NCI-H2196 treated with DMSO at 0.1 percent for 48 hours (cell line): ENCODE measurements at regions not wholly inside any gene's neighbourhood (a gene's known extent, or its start where the extent isn't known, plus 50 kb on each side); places are given as distances from the start of the nearest gene placed in this dataset.
"Not testable (repeated sequence)": the region's sequence is repeated elsewhere in the genome, so short reads cannot be mapped to it uniquely, and the experiment has no call there.

ENCODE experiments used
- DNase-seq: peaks from one replicate; lab custom pipeline; 2025; ENCODE audit not compliant: unreplicated experiment; lab: John Stamatoyannopoulos, UW

DNA sequence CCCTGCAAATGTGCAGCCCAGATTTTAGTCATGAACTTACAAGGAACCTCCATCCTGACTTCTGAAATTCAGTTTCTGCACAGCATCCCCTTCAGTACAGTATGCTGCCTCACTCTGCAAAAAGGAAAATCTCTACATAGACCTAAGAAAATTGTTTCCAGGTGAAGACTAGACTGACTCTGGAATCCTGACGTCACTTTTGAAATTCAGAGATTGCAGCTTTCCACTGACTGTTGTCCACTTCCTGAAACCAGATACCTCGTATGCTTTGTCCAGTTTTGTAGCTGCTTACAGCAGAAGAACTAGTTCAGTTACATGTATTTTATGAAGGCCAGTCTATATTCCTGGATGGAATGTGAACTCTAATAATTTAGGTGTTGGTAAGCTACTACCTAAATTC, 629.3 kb upstream of the ST8SIA4 start:
- DNase-seq: no peak

- DNase-seq: no peak
Observed at GRCh38 chr5:101531026-101531425, 627.9 kb upstream of the ST8SIA4 start.

GRCh38 chr5:101529094-101529493, 626.0 kb upstream of the ST8SIA4 start:
- not testable (repeated sequence) for DNase-seq

DNA sequence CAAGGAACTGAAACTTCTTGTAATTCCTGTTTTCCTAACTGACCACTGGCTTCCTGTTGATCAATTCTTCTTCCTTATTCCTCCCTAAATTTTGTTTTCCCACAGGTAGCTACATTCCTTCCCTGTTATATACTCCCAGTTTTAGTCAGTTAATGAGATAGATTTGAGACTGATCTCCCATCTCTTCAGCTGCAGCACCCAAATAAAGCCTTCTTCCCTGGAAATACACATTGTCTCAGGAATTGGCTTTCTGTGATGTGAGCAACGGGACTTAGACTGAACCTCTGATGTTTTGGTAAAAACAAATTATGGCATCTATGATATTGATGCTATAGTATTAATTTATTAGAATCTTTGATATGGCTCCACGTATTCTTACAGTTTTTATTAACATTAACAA, 617.3 kb upstream of the ST8SIA4 start:
- no peak for DNase-seq

- no peak for DNase-seq
Observed at GRCh38 chr5:101517795-101518194, 614.7 kb upstream of the ST8SIA4 start.

- DNase-seq: no peak
Observed at GRCh38 chr5:101515721-101516120, 612.6 kb upstream of the ST8SIA4 start.

- DNase-seq: no peak
Observed at GRCh38 chr5:101505891-101506570, 602.9 kb upstream of the ST8SIA4 start.

DNA sequence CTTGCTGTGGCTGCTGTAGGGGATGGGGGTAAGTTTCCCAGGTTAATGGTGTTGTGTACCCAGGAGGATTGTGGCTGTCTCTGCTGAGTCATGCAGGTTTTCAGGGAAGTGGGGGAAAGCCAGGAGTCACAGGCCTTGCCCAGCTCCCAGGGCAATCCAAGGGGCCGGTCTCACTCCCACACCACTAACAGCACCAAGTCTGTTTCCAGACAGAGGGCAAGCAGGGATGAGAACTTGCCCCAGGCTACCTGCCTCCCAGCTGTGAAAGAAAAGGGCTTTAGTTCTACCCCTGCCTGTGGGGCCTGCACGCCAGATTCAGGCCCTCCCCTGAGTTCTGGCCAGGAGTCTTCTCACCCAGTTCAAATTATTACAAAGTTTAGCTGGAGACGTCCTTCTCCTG, 579.8 kb upstream of the ST8SIA4 start:
- DNase-seq: no peak

DNA sequence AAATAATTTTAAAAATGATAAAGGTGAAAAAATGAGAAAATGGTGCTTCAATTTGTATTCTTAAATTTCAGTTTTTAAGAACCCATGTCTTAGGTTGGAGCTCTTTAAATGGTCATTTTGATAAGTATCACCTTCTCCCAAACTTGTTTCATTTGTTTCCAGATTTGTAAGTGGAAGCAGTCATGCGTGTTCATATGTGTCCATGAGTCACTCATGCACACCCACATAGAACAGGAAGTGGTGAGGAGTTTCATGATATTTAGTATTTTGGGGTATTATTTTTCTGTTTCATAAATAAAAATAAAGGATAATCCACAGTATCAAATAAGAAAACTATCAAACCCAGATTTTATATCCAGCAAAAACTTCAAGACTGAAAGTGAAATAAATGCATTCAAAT, 570.4 kb upstream of the ST8SIA4 start:
- no peak for DNase-seq

DNA sequence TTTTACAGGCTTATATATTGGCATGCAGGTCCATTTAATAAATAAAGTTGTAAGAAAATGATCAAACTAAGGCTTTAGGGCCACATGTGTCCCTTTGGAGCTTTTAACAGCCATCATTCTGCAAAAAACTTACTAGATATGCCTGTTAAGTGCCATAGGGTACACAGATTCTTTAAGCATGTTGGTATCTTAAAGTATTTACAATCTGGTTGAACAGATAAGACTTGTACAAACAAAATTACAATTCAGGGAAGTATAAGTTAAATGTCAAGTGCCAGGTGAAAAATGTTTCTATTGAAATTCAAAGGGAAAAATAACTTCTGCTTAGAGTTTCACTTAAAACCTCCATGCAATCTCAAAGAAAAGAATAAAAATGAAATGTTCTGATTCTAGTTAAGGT, 558.4 kb upstream of the ST8SIA4 start:
- no peak for DNase-seq

- DNase-seq: no peak
Observed at GRCh38 chr5:101458587-101458986, 555.5 kb upstream of the ST8SIA4 start.

DNA sequence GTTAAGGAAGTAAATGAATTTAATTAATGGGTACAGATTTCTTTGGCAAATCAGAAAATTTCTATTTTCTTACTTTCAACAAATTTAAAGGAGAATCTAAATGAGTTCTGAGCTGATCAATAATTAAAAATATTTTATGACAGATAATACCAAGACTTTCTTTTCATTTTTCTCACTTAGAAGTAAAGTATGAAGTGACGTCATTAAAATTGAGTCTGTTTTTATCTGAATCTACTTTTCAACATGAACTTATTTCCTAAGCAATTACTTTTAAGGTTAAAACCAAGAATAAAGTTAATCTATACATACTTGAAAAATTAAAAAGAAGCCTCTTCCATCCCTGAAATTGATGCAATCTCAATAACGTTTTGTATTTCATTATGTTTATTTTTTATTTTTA, 552.8 kb upstream of the ST8SIA4 start:
- no peak for DNase-seq

DNA sequence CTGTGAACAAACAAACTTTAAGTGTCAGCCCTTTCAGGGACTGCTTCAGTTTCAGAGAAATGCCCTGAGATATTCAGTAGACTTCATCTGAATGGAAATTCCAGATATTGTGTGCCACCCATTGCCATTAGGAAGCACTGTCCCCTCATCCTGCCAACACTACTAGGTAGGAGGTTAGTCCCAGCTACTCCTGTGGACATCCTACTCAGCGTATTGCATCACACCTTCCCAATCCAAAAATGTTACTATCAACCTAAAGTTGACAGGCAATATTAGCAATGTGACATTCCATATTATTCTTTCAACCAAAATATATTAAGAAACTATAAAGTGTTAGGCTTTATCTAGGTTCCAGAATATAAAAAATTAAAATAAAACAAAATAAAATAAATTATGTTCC, 552.0 kb upstream of the ST8SIA4 start:
- no peak for DNase-seq

DNA sequence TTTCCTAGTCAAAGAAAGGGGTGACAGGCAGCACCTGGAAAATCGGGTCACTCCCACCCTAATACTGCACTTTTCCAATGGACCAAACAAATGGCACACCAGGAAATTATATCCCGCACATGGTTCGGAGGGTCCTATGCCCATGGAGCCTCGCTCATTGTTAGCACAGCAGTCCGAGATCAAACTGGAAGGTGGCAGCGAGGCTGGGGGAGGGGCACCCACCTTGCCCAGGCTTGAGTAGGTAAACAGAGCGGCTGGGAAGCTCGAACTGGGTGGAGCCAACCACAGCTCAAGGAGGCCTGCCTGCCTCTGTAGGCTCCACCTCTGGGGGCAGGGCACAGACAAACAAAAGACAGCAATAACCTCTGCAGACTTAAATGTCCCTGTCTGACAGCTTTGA, 539.2 kb upstream of the ST8SIA4 start:
- not testable (repeated sequence) for DNase-seq

- DNase-seq: no peak
Observed at GRCh38 chr5:101440173-101440572, 537.1 kb upstream of the ST8SIA4 start.

DNA sequence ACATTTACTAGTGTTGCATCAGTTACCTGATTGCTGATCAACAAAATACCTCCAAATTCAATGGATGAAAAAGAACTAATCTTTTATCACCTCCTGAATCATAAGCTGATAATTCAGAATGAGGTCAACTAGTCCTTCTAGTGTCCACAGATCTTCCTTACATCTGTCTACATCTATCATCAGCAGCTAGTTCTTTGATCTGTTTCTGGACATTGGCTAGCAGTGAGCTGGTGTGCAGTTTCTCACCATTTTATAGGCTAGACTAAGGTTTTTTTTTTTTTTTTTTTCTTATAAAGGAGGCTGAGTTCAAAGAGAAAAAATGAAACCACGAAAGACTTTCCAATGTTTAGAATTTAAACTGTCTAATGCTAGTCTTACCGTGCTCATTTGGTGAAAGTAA, 534.3 kb upstream of the ST8SIA4 start:
- no peak for DNase-seq

DNA sequence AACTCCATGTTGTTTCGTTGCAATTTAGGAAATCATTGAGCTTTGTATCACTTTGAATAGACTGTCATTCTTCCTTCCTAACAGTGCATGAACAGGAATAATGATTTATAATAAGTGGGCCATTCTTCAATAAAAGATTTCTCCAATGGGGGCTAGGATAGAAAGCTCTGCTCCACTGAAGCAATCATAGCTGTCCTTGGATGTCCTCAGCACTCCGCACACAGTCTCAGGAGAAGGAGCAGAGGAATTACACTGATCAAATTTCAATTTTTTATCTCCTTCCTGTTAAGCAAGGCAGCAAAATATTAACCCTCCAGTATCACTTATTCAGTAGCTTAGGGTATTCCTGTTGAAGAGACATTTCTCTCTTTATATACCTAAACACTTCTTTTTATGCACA, 532.7 kb upstream of the ST8SIA4 start:
- no peak for DNase-seq

GRCh38 chr5:101431201-101431600, 528.1 kb upstream of the ST8SIA4 start:
- DNase-seq: no peak

- DNase-seq: no peak
Observed at GRCh38 chr5:101430551-101430950, 527.5 kb upstream of the ST8SIA4 start.

- DNase-seq: no peak
Observed at GRCh38 chr5:101429241-101429640, 526.2 kb upstream of the ST8SIA4 start.

GRCh38 chr5:101425339-101425859, 522.3 kb upstream of the ST8SIA4 start:
- DNase-seq: no peak

DNA sequence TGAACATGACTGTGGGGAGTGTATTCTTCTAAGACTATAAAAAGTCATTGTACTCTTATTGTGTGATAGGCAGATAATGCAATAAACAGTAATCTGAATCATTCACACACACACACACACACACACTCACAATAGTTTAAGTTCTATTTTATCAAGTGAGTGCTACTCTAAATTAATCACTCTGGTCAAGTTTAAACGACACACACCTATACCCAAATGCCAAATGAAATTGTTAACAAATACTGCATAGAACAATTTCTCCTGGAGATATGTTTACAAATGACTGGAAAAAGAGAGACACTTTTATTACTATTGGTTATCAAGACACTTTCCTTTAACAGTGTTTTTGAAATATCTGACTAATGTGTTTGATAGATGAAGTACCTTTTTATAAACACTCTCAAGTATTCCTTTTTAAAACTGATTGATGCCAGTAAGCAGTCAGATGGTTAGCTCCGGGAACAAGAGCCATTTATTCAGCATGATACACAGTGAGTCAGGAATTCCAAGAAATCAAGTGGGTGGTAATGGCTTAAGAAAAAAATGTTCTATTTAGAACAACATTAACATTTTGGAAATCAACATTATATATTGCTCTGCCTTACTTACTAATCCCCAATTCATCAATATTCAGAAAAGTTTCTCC, 521.6 kb upstream of the ST8SIA4 start:
- no peak for DNase-seq

GRCh38 chr5:101418713-101419118, 515.6 kb upstream of the ST8SIA4 start:
- DNase-seq: no peak
